Liver (tissue), 7 donors: ENCODE measurements at regions not wholly inside any gene's neighbourhood (a gene's known extent, or its start where the extent isn't known, plus 50 kb on each side); places are given as distances from the start of the nearest gene placed in this dataset.

Experiments
- DNase-seq: peaks from one replicate; pipeline ENCODE4 v3.0.0-alpha.2; 2017; ENCODE audit warnings: low spot score
- H3K27ac ChIP-seq, 2 donors: one replicate each; pipeline ENCODE4 v1.7.0; 2013; ENCODE audit warnings: inconsistent platforms in 2 of 2, low read length in 2 of 2, control low read depth in 1 of 2, low read depth in 1 of 2, mild to moderate bottlenecking in 1 of 2
- H3K27me3 ChIP-seq, 4 donors: one replicate each; pipeline versions ENCODE4 v1.6.1 to v1.7.0; 2013; ENCODE audit warnings: low read length in 3 of 4, inconsistent platforms in 1 of 4, mild to moderate bottlenecking in 1 of 4, moderate library complexity in 1 of 4; ENCODE audit not compliant: control insufficient read depth in 4 of 4, insufficient read depth in 4 of 4
- H3K36me3 ChIP-seq, 4 donors: one replicate each; pipeline versions ENCODE4 v1.6.1 to v1.7.0; 2013; ENCODE audit warnings: low read length in 3 of 4, mild to moderate bottlenecking in 3 of 4, low read depth in 1 of 4, moderate library complexity in 1 of 4; ENCODE audit not compliant: control insufficient read depth in 4 of 4, insufficient read depth in 3 of 4
- H3K4me1 ChIP-seq, 4 donors: one replicate each; pipeline versions ENCODE4 v1.6.1 to v1.7.0; 2013; ENCODE audit warnings: low read length in 3 of 4, mild to moderate bottlenecking in 3 of 4, moderate library complexity in 1 of 4; ENCODE audit not compliant: control insufficient read depth in 4 of 4, insufficient read depth in 4 of 4
- H3K4me3 ChIP-seq, 3 donors: one replicate each; pipeline versions ENCODE4 v1.6.1 to v1.7.0; 2013; ENCODE audit warnings: low read length in 3 of 3, control low read depth in 1 of 3, low read depth in 1 of 3, mild to moderate bottlenecking in 1 of 3
- H3K9ac ChIP-seq, 2 donors: one replicate each; pipeline ENCODE4 v1.7.0; 2013; ENCODE audit warnings: low read length in 2 of 2, mild to moderate bottlenecking in 2 of 2, moderate library complexity in 2 of 2, control low read depth in 1 of 2, low read depth in 1 of 2
- H3K9me3 ChIP-seq, 4 donors: one replicate each; pipeline versions ENCODE4 v1.6.1 to v1.7.0; 2013; ENCODE audit warnings: low read length in 3 of 4; ENCODE audit not compliant: control insufficient read depth in 4 of 4
- ATF3 ChIP-seq: IDR thresholded peaks from 2 replicates; pipeline ENCODE4 v1.6.1; 2016; ENCODE audit warnings: antibody characterized with exemption
- EGR1 ChIP-seq, 2 donors: IDR thresholded peaks; 2 replicates each; pipeline ENCODE4 v1.6.1; 2016 to 2018; ENCODE audit warnings: antibody characterized with exemption in 2 of 2, low read depth in 2 of 2
- FOXA1 ChIP-seq: IDR thresholded peaks from 2 replicates; pipeline ENCODE4 v1.6.1; 2016; ENCODE audit warnings: antibody characterized with exemption
- FOXA2 ChIP-seq: IDR thresholded peaks from 2 replicates; pipeline ENCODE4 v1.6.1; 2016; ENCODE audit warnings: antibody characterized with exemption
- HNF4A ChIP-seq, 2 donors: conservative IDR thresholded peaks; 2 replicates each; pipeline ENCODE4 v1.6.1; 2016; ENCODE audit warnings: antibody characterized with exemption in 2 of 2, mild to moderate bottlenecking in 2 of 2
- HNF4G ChIP-seq: IDR thresholded peaks from 2 replicates; pipeline ENCODE4 v1.6.1; 2016; ENCODE audit warnings: antibody characterized with exemption
- JUND ChIP-seq, 2 donors: IDR thresholded peaks; 2 replicates each; pipeline ENCODE4 v1.6.1; 2016; ENCODE audit warnings: antibody characterized with exemption in 2 of 2
- MAX ChIP-seq: IDR thresholded peaks from 2 replicates; pipeline ENCODE4 v1.6.1; 2016; ENCODE audit warnings: antibody characterized with exemption
- NR2F2 ChIP-seq: IDR thresholded peaks from 2 replicates; pipeline ENCODE4 v1.6.1; 2016; ENCODE audit warnings: antibody characterized with exemption
- RAD21 ChIP-seq, 2 donors: IDR thresholded peaks; 2 replicates each; pipeline ENCODE4 v1.6.1; 2016; ENCODE audit warnings: antibody characterized with exemption in 2 of 2, mild to moderate bottlenecking in 2 of 2
- REST ChIP-seq: IDR thresholded peaks from 2 replicates; pipeline ENCODE4 v1.6.1; 2016; ENCODE audit warnings: antibody characterized with exemption, mild to moderate bottlenecking
- RXRA ChIP-seq, 2 donors: IDR thresholded peaks; 2 replicates each; pipeline ENCODE4 v1.6.1; 2017 to 2018; ENCODE audit warnings: antibody characterized with exemption in 2 of 2, mild to moderate bottlenecking in 1 of 2
- SP1 ChIP-seq: IDR thresholded peaks from 2 replicates; pipeline ENCODE4 v1.6.1; 2018; ENCODE audit warnings: antibody characterized with exemption, mild to moderate bottlenecking
- TAF1 ChIP-seq: conservative IDR thresholded peaks from 2 replicates; pipeline ENCODE4 v1.6.1; 2016; ENCODE audit warnings: antibody characterized with exemption, mild to moderate bottlenecking
- YY1 ChIP-seq: IDR thresholded peaks from 2 replicates; pipeline ENCODE4 v1.6.1; 2016; ENCODE audit warnings: antibody characterized with exemption, mild to moderate bottlenecking
- ZBTB33 ChIP-seq: IDR thresholded peaks from 2 replicates; pipeline ENCODE4 v1.6.1; 2016; ENCODE audit warnings: antibody characterized with exemption
- WGBS: extraction: QIAGEN DNeasy Blood & Tissue Kit; methylation state at CpG from one replicate; pipeline ENCODE4 v1.1.7; 2013; 5-methylcytosine and 5-hydroxymethylcytosine counted together
- donor health status: healthy.
- donor health status: healthy.
- donor health status: healthy.
- donor health status: healthy.

GRCh38 chr20:11573507-11573906, 344.2 kb upstream of the BTBD3 start:
- H3K27me3 ChIP-seq: no peaks in the 10 kb centered on the region
- H3K9me3 ChIP-seq: no peaks in the 10 kb centered on the region
- H3K9ac ChIP-seq: no peak overlapping the region
- DNase-seq: no peak
- no peaks in the 10 kb centered on the region for H3K36me3 ChIP-seq
- no peak overlapping the region for H3K27ac ChIP-seq
- TF ChIP-seq YY1: no peak
- no peak for TF ChIP-seq TAF1
- 84% methylated on average over 4 of the region's 4 CpGs for WGBS
- no peaks in the 10 kb centered on the region for H3K4me1 ChIP-seq
- H3K4me3 ChIP-seq: no peak overlapping the region

GRCh38 chr20:11581271-11581670, 336.4 kb upstream of the BTBD3 start:
- no peaks in the 10 kb centered on the region for H3K36me3 ChIP-seq
- 75% methylated on average over 2 of the region's 2 CpGs for WGBS
- DNase-seq: no peak
- H3K4me1 ChIP-seq: no peaks in the 10 kb centered on the region
- TF ChIP-seq MAX: no peak
- TF ChIP-seq JUND (IDR thresholded peaks at IDR 0.05): no peak
- no peak for TF ChIP-seq FOXA2
- no peak for TF ChIP-seq RXRA (IDR thresholded peaks at IDR 0.05)
- no peak for TF ChIP-seq HNF4A (conservative IDR thresholded peaks at IDR 0.05)
- no peak for TF ChIP-seq EGR1 (IDR thresholded peaks at IDR 0.05; ENCODE audit: low read depth in 2 of 2)
- TF ChIP-seq REST: no peak
- no peak for TF ChIP-seq RAD21 (IDR thresholded peaks at IDR 0.05)
- no peak for TF ChIP-seq YY1
- no peak for TF ChIP-seq ATF3
- no peak for TF ChIP-seq TAF1
- no peak for TF ChIP-seq SP1
- no peak for TF ChIP-seq FOXA1
- TF ChIP-seq NR2F2: no peak
- no peak overlapping the region for H3K9ac ChIP-seq
- no peaks in the 10 kb centered on the region for H3K9me3 ChIP-seq
- no peak overlapping the region for H3K27ac ChIP-seq
- H3K4me3 ChIP-seq: no peak overlapping the region
- no peaks in the 10 kb centered on the region for H3K27me3 ChIP-seq

GRCh38 chr20:11582060-11582459, 335.6 kb upstream of the BTBD3 start:
- no peaks in the 10 kb centered on the region for H3K9me3 ChIP-seq
- no peaks in the 10 kb centered on the region for H3K36me3 ChIP-seq
- TF ChIP-seq SP1 (no peak), JUND (IDR thresholded peaks at IDR 0.05) (no peak), HNF4G (no peak), NR2F2 (no peak), REST (no peak), ZBTB33 (no peak)
- no peak overlapping the region for H3K27ac ChIP-seq
- no peaks in the 10 kb centered on the region for H3K27me3 ChIP-seq
- no peak overlapping the region for H3K9ac ChIP-seq
- DNase-seq: no peak
- WGBS: 62% methylated on average over 2 of the region's 2 CpGs
- H3K4me1 ChIP-seq: no peaks in the 10 kb centered on the region
- H3K4me3 ChIP-seq: no peak overlapping the region
